GM12878 (cell line): ENCODE measurements at regions not wholly inside any gene's neighbourhood (a gene's known extent, or its start where the extent isn't known, plus 50 kb on each side); places are given as distances from the start of the nearest gene placed in this dataset.

Source experiments
- ATAC-seq: fragments of 200-7000 bp; cut with Tn5 transposase; 3 replicates; pipeline ENCODE4 v1.9.1; 2020; ENCODE audit warnings: mild to moderate bottlenecking, moderate library complexity
- BruUV-seq: library from RNA; stranded (reverse); fragments of 400-500 nt; replicated peaks from 2 replicates; lab custom pipeline; 2021; lab: Mats Ljungman, UMichigan
- CTCF ChIA-PET: fragments of 300-600 bp; sonication (Branson Sonifier 250); formaldehyde crosslinking; extraction: SDS; loops from one replicate; lab custom pipeline; 2021; ENCODE audit warnings: inconsistent platforms; lab: Yijun Ruan, JAX
- POLR2A ChIA-PET: fragments of 350-600 bp; formaldehyde crosslinking; extraction: SDS; loops from one replicate; lab custom pipeline; 2021; ENCODE audit warnings: inconsistent platforms; lab: Charles Lee
- RAD21 ChIA-PET: fragments of 300-600 bp; sonication (Branson Sonifier 250); formaldehyde crosslinking; loops from one replicate; lab custom pipeline; 2023; ENCODE audit warnings: antibody characterized with exemption; ENCODE audit not compliant: unreplicated experiment; lab: Charles Lee
- SMC1A ChIA-PET: fragments of 300-600 bp; sonication (Branson Sonifier 250); formaldehyde crosslinking; loops from one replicate; lab custom pipeline; 2023; ENCODE audit not compliant: unreplicated experiment, uncharacterized antibody; lab: Charles Lee
- DNase-seq: peaks from one replicate; pipeline ENCODE4 v3.0.0-alpha.2; 2011; ENCODE audit warnings: low read depth, low spot score
- FAIRE-seq: peaks from 3 replicates; lab custom pipeline; 2011; peaks lifted over from hg19 to GRCh38; lab: Jason Lieb, UNC
- H2AFZ ChIP-seq: 2 replicates; pipeline ENCODE4 v1.6.0; 2011; ENCODE audit warnings: low read depth, low read length, control low read depth; ENCODE audit not compliant: control insufficient read depth
- H3K27ac ChIP-seq: 2 replicates; pipeline ENCODE4 v1.5.1; 2011; ENCODE audit warnings: control low read depth; ENCODE audit not compliant: control insufficient read depth, insufficient read depth
- H3K27me3 ChIP-seq, 2 experiments: replicated peaks in 1 of 2; 2 replicates each; pipeline versions ENCODE4 v1.6.0 to v1.6.1; 2011; ENCODE audit warnings: low read length in 1 of 2; ENCODE audit not compliant: control insufficient read depth in 2 of 2, insufficient read depth in 2 of 2
- H3K36me3 ChIP-seq, 2 experiments: 2 replicates each; pipeline ENCODE4 v1.5.1; 2011; ENCODE audit warnings: low read length in 1 of 2; ENCODE audit not compliant: control insufficient read depth in 2 of 2, insufficient read depth in 2 of 2
- H3K4me1 ChIP-seq: 2 replicates; pipeline ENCODE4 v1.6.1; 2011; ENCODE audit warnings: mild to moderate bottlenecking, low read length, moderate library complexity, mixed read lengths; ENCODE audit not compliant: control insufficient read depth, insufficient read depth
- H3K4me2 ChIP-seq: 2 replicates; pipeline ENCODE4 v1.6.0; 2011; ENCODE audit warnings: control low read depth; ENCODE audit not compliant: control insufficient read depth, insufficient read depth
- H3K4me3 ChIP-seq: fragments of 200-600 bp; sonication (generic); 2 replicates; pipeline ENCODE4 v1.5.1; 2016
- H3K79me2 ChIP-seq: 2 replicates; pipeline ENCODE4 v1.6.0; 2011; ENCODE audit warnings: low read length; ENCODE audit not compliant: control insufficient read depth, insufficient read depth
- H3K9ac ChIP-seq: 2 replicates; pipeline ENCODE4 v1.8.0; 2011; ENCODE audit warnings: low read length, control low read depth, mixed read lengths; ENCODE audit not compliant: control insufficient read depth, insufficient read depth
- H3K9me3 ChIP-seq: replicated peaks from 3 replicates; pipeline ENCODE4 v1.5.1; 2011; ENCODE audit warnings: mild to moderate bottlenecking, low read length; ENCODE audit not compliant: control insufficient read depth, insufficient read depth
- H4K20me1 ChIP-seq: 2 replicates; pipeline ENCODE4 v1.6.0; 2011; ENCODE audit not compliant: control insufficient read depth, insufficient read depth
- CUX1 ChIP-seq: IDR thresholded peaks from 2 replicates; pipeline ENCODE4 v1.6.1; 2012; ENCODE audit warnings: improper control_type of control experiment, low read depth, low read length; ENCODE audit not compliant: insufficient replicate concordance
- GATAD2B ChIP-seq: fragments of 450-650 bp; conservative IDR thresholded peaks from 2 replicates; pipeline ENCODE4 v1.6.1; 2017; ENCODE audit warnings: low read depth, mild to moderate bottlenecking, moderate library complexity
- IKZF1 ChIP-seq: fragments of 450-650 bp; conservative IDR thresholded peaks from 2 replicates; pipeline ENCODE4 v1.6.1; 2017; ENCODE audit warnings: antibody characterized with exemption, mild to moderate bottlenecking
- KDM1A ChIP-seq: fragments of 200-600 bp; sonication (generic); IDR thresholded peaks from 2 replicates; pipeline ENCODE4 v1.6.1; 2016; ENCODE audit warnings: borderline replicate concordance
- MLLT1 ChIP-seq: fragments of 450-650 bp; IDR thresholded peaks from 2 replicates; pipeline ENCODE4 v1.6.1; 2016; ENCODE audit warnings: mild to moderate bottlenecking
- RAD51 ChIP-seq: fragments of 450-650 bp; IDR thresholded peaks from 2 replicates; pipeline ENCODE4 v1.6.1; 2016; ENCODE audit warnings: moderate library complexity, mild to moderate bottlenecking, inconsistent platforms
- ZBED1 ChIP-seq: IDR thresholded peaks from 2 replicates; pipeline ENCODE4 v1.6.1; 2016; ENCODE audit warnings: borderline replicate concordance
- ZBTB4 ChIP-seq: fragments of 450-650 bp; formaldehyde crosslinking; IDR thresholded peaks from 2 replicates; pipeline ENCODE4 v1.4.0; 2022; ENCODE audit warnings: mild to moderate bottlenecking, moderate library complexity
- ZBTB40 ChIP-seq: fragments of 450-650 bp; IDR thresholded peaks from 2 replicates; pipeline ENCODE4 v1.6.1; 2016; ENCODE audit warnings: mild to moderate bottlenecking, moderate library complexity, borderline replicate concordance
- WGBS: methylation state at CpG from one replicate; pipeline ENCODE4 v1.1.6; 2016; ENCODE audit warnings: low lambda C conversion rate; ENCODE audit not compliant: insufficient replicate concordance, insufficient coverage; ENCODE audit errors: missing lambda C conversion rate; 5-methylcytosine and 5-hydroxymethylcytosine counted together
- in situ Hi-C: fragments of 300-500 bp; cut with MboI; formaldehyde crosslinking; loops from 9 replicates; pipeline ENCODE4 v1.14.3; 2018; ENCODE audit warnings: mixed read lengths
- intact Hi-C: fragments of 100-400 bp; cut with micrococcal nuclease; formaldehyde crosslinking; loops from one replicate; pipeline ENCODE4 v1.14.2; 2022; ENCODE audit not compliant: unreplicated experiment

GRCh38 chr16:80375513-80375912 is 165.3 kb upstream of the DYNLRB2 start:
- CTCF ChIA-PET = no interaction called here
- BruUV-seq = no TSS peak
- H3K9ac ChIP-seq = no peak overlapping the region
- DNase-seq (no peak), FAIRE-seq (no peak), ATAC-seq (no peak)
- no peaks in the 10 kb centered on the region for H3K79me2 ChIP-seq
- H3K9me3 ChIP-seq = no peaks in the 10 kb centered on the region
- H3K4me2 ChIP-seq = no peak overlapping the region
- H3K36me3 ChIP-seq = no peaks in the 10 kb centered on the region
- H3K27ac ChIP-seq = no peak overlapping the region
- SMC1A ChIA-PET = no interaction called here
- H3K27me3 ChIP-seq = no peaks in the 10 kb centered on the region
- H4K20me1 ChIP-seq = no peaks in the 10 kb centered on the region
- H2AFZ ChIP-seq = no peak overlapping the region
- 38% methylated on average over 1 of the region's 1 CpG for WGBS
- H3K4me3 ChIP-seq = no peak overlapping the region
- in situ Hi-C loops = no loop called here
- intact Hi-C loops = no loop called here
- POLR2A ChIA-PET = no interaction called here
- RAD21 ChIA-PET = no interaction called here
- no peaks in the 10 kb centered on the region for H3K4me1 ChIP-seq
- TF ChIP-seq MLLT1 = no peak
- no peak for TF ChIP-seq ZBTB4 (CRISPR knock-in tag)
- no peak for TF ChIP-seq ZBTB40
- no peak for TF ChIP-seq GATAD2B
- no peak for TF ChIP-seq RAD51
- no peak for TF ChIP-seq ZBED1
- no peak for TF ChIP-seq CUX1
- no peak for TF ChIP-seq KDM1A
- TF ChIP-seq IKZF1 = no peak
